HCT116 (cell line): ENCODE measurements at regions not wholly inside any gene's neighbourhood (a gene's known extent, or its start where the extent isn't known, plus 50 kb on each side); places are given as distances from the start of the nearest gene placed in this dataset.

Experiments used
- CTCF ChIP-seq, 3 experiments: fragments of 200-600 bp in 1 of 3; sonication (generic) in 1 of 3; IDR thresholded peaks in 2 of 3; conservative IDR thresholded peaks in 1 of 3; 2 replicates each; pipeline ENCODE4 v1.5.1; 2012 to 2017; ENCODE audit warnings: low read depth in 2 of 3, low read length in 2 of 3, antibody characterized with exemption in 1 of 3, borderline replicate concordance in 1 of 3, control low read depth in 1 of 3, mild to moderate bottlenecking in 1 of 3, mixed read lengths in 1 of 3, mixed run types in 1 of 3, moderate library complexity in 1 of 3; ENCODE audit not compliant: insufficient read depth in 1 of 3
- EGR1 ChIP-seq: IDR thresholded peaks from 2 replicates; pipeline ENCODE4 v1.6.1; 2012; ENCODE audit warnings: low read depth
- ELF1 ChIP-seq: IDR thresholded peaks from 2 replicates; pipeline ENCODE4 v1.6.1; 2012; ENCODE audit warnings: low read depth, borderline replicate concordance
- EZH2 ChIP-seq: fragments of 200-600 bp; sonication (generic); IDR thresholded peaks from 2 replicates; pipeline ENCODE4 v1.6.1; 2017; ENCODE audit warnings: antibody characterized with exemption, mixed run types
- EZH2phosphoT487 ChIP-seq: fragments of 200-600 bp; IDR thresholded peaks from 2 replicates; pipeline ENCODE4 v1.6.1; 2018; ENCODE audit warnings: antibody characterized with exemption, borderline replicate concordance
- JUND ChIP-seq: IDR thresholded peaks from 2 replicates; pipeline ENCODE4 v1.6.1; 2012
- MAX ChIP-seq: IDR thresholded peaks from 2 replicates; pipeline ENCODE4 v1.6.1; 2012
- POLR2A ChIP-seq: IDR thresholded peaks from 2 replicates; pipeline ENCODE4 v1.7.0; 2011; ENCODE audit warnings: borderline replicate concordance; ENCODE audit not compliant: insufficient read depth, insufficient read length; ENCODE audit errors: extremely low read depth
- POLR2AphosphoS5 ChIP-seq: IDR thresholded peaks from 2 replicates; pipeline ENCODE4 v1.6.1; 2011; ENCODE audit warnings: mild to moderate bottlenecking, low read depth, low read length, moderate library complexity
- SP1 ChIP-seq: IDR thresholded peaks from 2 replicates; pipeline ENCODE4 v1.6.1; 2012; ENCODE audit warnings: low read depth
- ZNF274 ChIP-seq: fragments of 200-500 bp; sonication (Bioruptor generic); IDR thresholded peaks from 2 replicates; pipeline ENCODE4 v1.6.1; 2014; ENCODE audit warnings: mild to moderate bottlenecking, low read depth, low read length, inconsistent platforms
- TF ChIP-seq, protein P1 (sequence below): IDR thresholded peaks from 2 replicates; pipeline ENCODE4 v1.6.1; 2012

GRCh38 chr1:208332036-208332773 is 88.0 kb upstream of the PLXNA2 start:
- TF ChIP-seq CTCF (IDR thresholded peaks at IDR 0.05 in 2 of 3, conservative IDR thresholded peaks at IDR 0.05 in 1 of 3; ENCODE audit: borderline replicate concordance in 1 of 3, insufficient read depth in 1 of 3, low read depth in 2 of 3, low read length in 2 of 3) (no peak), ELF1 (no peak), EGR1 (no peak), SP1 (no peak), EZH2 (no peak), MAX (no peak), POLR2AphosphoS5 (no peak), EZH2phosphoT487 (no peak), ZNF274 (no peak), JUND (no peak), POLR2A (no peak)
- TF ChIP-seq, protein P1, sequence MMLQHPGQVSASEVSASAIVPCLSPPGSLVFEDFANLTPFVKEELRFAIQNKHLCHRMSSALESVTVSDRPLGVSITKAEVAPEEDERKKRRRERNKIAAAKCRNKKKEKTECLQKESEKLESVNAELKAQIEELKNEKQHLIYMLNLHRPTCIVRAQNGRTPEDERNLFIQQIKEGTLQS, result no peak
